Thyroid gland (tissue), 4 donors: ENCODE measurements at regions not wholly inside any gene's neighbourhood (a gene's known extent, or its start where the extent isn't known, plus 50 kb on each side); places are given as distances from the start of the nearest gene placed in this dataset.

Source experiments
- DNase-seq, 2 donors: peaks; one replicate each; pipeline ENCODE4 v3.0.0-alpha.2; 2019
- H3K27ac ChIP-seq, 3 donors: fragments of 200-600 bp; sonication (generic); 1 replicate in 2 of 3; 2 replicates in 1 of 3; pipeline ENCODE4 v1.5.1; 2016 to 2019; ENCODE audit warnings: mild to moderate bottlenecking in 1 of 3, moderate library complexity in 1 of 3
- H3K27me3 ChIP-seq: fragments of 200-600 bp; sonication (generic); one replicate; pipeline ENCODE4 v1.5.1; 2019
- H3K36me3 ChIP-seq, 2 donors: fragments of 200-600 bp; sonication (generic); one replicate each; pipeline ENCODE4 v1.5.1; 2016 to 2019
- H3K4me1 ChIP-seq, 2 donors: fragments of 200-600 bp; sonication (generic); one replicate each; pipeline ENCODE4 v1.5.1; 2017 to 2019
- H3K4me3 ChIP-seq, 3 donors: fragments of 200-600 bp; sonication (generic); replicated peaks in 1 of 3; 1 replicate in 2 of 3; 2 replicates in 1 of 3; pipeline ENCODE4 v1.5.1; 2016; ENCODE audit warnings: mild to moderate bottlenecking in 1 of 3
- H3K9me3 ChIP-seq: fragments of 200-600 bp; sonication (generic); one replicate; pipeline ENCODE4 v1.5.1; 2017
- POLR2A ChIP-seq, 2 donors: fragments of 450-650 bp; IDR thresholded peaks; one replicate each; pipeline ENCODE4 v1.6.1; 2017; ENCODE audit warnings: antibody characterized with exemption in 2 of 2, mild to moderate bottlenecking in 2 of 2, moderate library complexity in 1 of 2
- WGBS, 2 donors: methylation state at CpG; one replicate each; pipeline ENCODE4 v1.1.5; 2017; 5-methylcytosine and 5-hydroxymethylcytosine counted together
- intact Hi-C: fragments of 100-400 bp; cut with DNase I; formaldehyde crosslinking; loops from one replicate; pipeline ENCODE4 v1.15.1; 2023
- TF ChIP-seq, protein P1 (sequence below), 6 experiments: fragments of 200-600 bp in 3 of 6; fragments of 450-650 bp in 3 of 6; sonication (generic) in 3 of 6; IDR thresholded peaks; one replicate each; pipeline ENCODE4 v1.5.1; 2016 to 2019; ENCODE audit warnings: antibody characterized with exemption in 6 of 6, mild to moderate bottlenecking in 2 of 6, inconsistent platforms in 1 of 6, moderate library complexity in 1 of 6

GRCh38 chr9:135222881-135223760 is 135.7 kb downstream of the OLFM1 start:
- no peaks in the 10 kb centered on the region for H3K27me3 ChIP-seq

GRCh38 chr9:135223831-135224230 is 136.4 kb downstream of the OLFM1 start:
- no peaks in the 10 kb centered on the region for H3K27me3 ChIP-seq
- no peak for TF ChIP-seq POLR2A (IDR thresholded peaks at IDR 0.05)
- TF ChIP-seq, protein P1, sequence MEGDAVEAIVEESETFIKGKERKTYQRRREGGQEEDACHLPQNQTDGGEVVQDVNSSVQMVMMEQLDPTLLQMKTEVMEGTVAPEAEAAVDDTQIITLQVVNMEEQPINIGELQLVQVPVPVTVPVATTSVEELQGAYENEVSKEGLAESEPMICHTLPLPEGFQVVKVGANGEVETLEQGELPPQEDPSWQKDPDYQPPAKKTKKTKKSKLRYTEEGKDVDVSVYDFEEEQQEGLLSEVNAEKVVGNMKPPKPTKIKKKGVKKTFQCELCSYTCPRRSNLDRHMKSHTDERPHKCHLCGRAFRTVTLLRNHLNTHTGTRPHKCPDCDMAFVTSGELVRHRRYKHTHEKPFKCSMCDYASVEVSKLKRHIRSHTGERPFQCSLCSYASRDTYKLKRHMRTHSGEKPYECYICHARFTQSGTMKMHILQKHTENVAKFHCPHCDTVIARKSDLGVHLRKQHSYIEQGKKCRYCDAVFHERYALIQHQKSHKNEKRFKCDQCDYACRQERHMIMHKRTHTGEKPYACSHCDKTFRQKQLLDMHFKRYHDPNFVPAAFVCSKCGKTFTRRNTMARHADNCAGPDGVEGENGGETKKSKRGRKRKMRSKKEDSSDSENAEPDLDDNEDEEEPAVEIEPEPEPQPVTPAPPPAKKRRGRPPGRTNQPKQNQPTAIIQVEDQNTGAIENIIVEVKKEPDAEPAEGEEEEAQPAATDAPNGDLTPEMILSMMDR (IDR thresholded peaks at IDR 0.05): no peak
- H3K9me3 ChIP-seq: no peaks in the 10 kb centered on the region
- peaks cover 0 to 2% of the 10 kb centered on the region in 2 donors for H3K4me1 ChIP-seq
- no peak overlapping the region for H3K27ac ChIP-seq
- 89 to 96% methylated on average over 5 to 11 of the region's 11 CpGs for WGBS, 2 donors
- H3K36me3 ChIP-seq: no peaks in the 10 kb centered on the region
- intact Hi-C loops: no loop called here
- no peak overlapping the region for H3K4me3 ChIP-seq
- no peak for DNase-seq

More at GRCh38 chr9:135222881-135223760, 135.7 kb downstream of the OLFM1 start:
- Histone ChIP-seq H3K27ac (no peak overlapping the region), H3K4me1 (peaks cover 0 to 9% of the 10 kb centered on the region in 2 donors), H3K36me3 (no peaks in the 10 kb centered on the region), H3K9me3 (no peaks in the 10 kb centered on the region), H3K4me3 (no peak overlapping the region)
- DNase-seq: no peak
- TF ChIP-seq, protein P1 (IDR thresholded peaks at IDR 0.05): no peak
- no peak for TF ChIP-seq POLR2A (IDR thresholded peaks at IDR 0.05)
- WGBS, 2 donors: 77 to 82% methylated on average over 28 to 30 of the region's 30 CpGs
- intact Hi-C loops: no loop called here

GRCh38 chr9:135224286-135224877 is 136.9 kb downstream of the OLFM1 start:
- TF ChIP-seq POLR2A (IDR thresholded peaks at IDR 0.05): no peak
- TF ChIP-seq, protein P1 (IDR thresholded peaks at IDR 0.05): no peak
- H3K27ac ChIP-seq: no peak overlapping the region
- no peaks in the 10 kb centered on the region for H3K36me3 ChIP-seq
- H3K9me3 ChIP-seq: no peaks in the 10 kb centered on the region
- no peak overlapping the region for H3K4me3 ChIP-seq
- 65 to 70% methylated on average over 4 to 8 of the region's 12 CpGs for WGBS, 2 donors
- intact Hi-C loops: no loop called here
- H3K27me3 ChIP-seq: no peaks in the 10 kb centered on the region
- DNase-seq: peak; percentile 24 to 55
- H3K4me1 ChIP-seq: no peaks in the 10 kb centered on the region

GRCh38 chr9:135224921-135225541 is 137.6 kb downstream of the OLFM1 start:
- no peaks in the 10 kb centered on the region for H3K9me3 ChIP-seq
- TF ChIP-seq POLR2A (IDR thresholded peaks at IDR 0.05): no peak
- TF ChIP-seq, protein P1 (IDR thresholded peaks at IDR 0.05): no peak
- 71 to 77% methylated on average over 22 to 23 of the region's 23 CpGs for WGBS, 2 donors
- H3K27ac ChIP-seq: no peak overlapping the region
- H3K4me3 ChIP-seq: no peak overlapping the region
- intact Hi-C loops: no loop called here
- no peaks in the 10 kb centered on the region for H3K36me3 ChIP-seq
- H3K4me1 ChIP-seq: no peaks in the 10 kb centered on the region
- no peak for DNase-seq
- H3K27me3 ChIP-seq: no peaks in the 10 kb centered on the region
